ENCODE measurements at regions not wholly inside any gene's neighbourhood (a gene's known extent, or its start where the extent isn't known, plus 50 kb on each side); places are given as distances from the start of the nearest gene placed in this dataset.

DNA sequence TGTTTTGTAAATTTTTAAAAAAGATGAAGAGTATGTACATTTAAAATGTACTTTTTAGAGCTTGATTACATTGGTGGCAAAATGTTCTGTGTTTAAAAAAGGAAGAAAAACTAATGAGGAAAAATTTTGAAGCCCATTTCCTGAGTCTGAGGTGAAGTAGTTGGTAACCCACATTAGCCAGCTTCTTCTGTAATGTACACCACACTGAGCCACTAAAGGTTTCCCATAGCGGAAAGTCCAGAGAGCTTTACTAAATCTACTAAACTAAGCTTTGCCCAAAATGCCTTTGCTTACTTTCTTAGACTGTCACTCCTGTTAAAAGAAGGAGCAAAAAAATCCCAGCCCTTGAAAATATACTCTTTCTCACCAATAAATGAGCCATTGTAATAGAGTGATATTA, 804.8 kb upstream of the ZEB2 start:
- Histone ChIP-seq H3K4me1 (ENCODE audit: insufficient read depth, low read length) (no peaks in the 10 kb centered on the region), H3K27ac (ENCODE audit: low read depth in 1 of 2, low read length in 2 of 2) (no peak overlapping the region), H3K36me3 (ENCODE audit: insufficient read depth, low read length) (no peaks in the 10 kb centered on the region), H3K4me3 (ENCODE audit: low read length) (no peak overlapping the region), H3K9me3 (ENCODE audit: control insufficient read depth in 1 of 2, insufficient read depth in 1 of 2, low read length in 2 of 2) (no peaks in the 10 kb centered on the region), H3K27me3 (ENCODE audit: control insufficient read depth in 1 of 2, insufficient read depth in 2 of 2, low read length in 2 of 2) (no peaks in the 10 kb centered on the region)
- intact Hi-C loops (cut with DNase I, micrococcal nuclease), result no loop called here
- CTCF ChIA-PET, result no interaction called here
- no peak overlapping the region for H3K27ac Mint-ChIP-seq
- H3K27me3 Mint-ChIP-seq, result no peaks in the 10 kb centered on the region
- ATAC-seq (ENCODE audit: poor library complexity), result no peak
- POLR2A ChIA-PET, result no interaction called here
- H3K4me1 Mint-ChIP-seq (ENCODE audit: low read depth), result peaks cover 11% of the 10 kb centered on the region
- no peaks in the 10 kb centered on the region for H3K36me3 Mint-ChIP-seq (ENCODE audit: low read depth)
- no peak for DNase-seq
- no peaks in the 10 kb centered on the region for H3K9me3 Mint-ChIP-seq
- no peak overlapping the region for H3K4me3 Mint-ChIP-seq
- TF ChIP-seq, protein P1, sequence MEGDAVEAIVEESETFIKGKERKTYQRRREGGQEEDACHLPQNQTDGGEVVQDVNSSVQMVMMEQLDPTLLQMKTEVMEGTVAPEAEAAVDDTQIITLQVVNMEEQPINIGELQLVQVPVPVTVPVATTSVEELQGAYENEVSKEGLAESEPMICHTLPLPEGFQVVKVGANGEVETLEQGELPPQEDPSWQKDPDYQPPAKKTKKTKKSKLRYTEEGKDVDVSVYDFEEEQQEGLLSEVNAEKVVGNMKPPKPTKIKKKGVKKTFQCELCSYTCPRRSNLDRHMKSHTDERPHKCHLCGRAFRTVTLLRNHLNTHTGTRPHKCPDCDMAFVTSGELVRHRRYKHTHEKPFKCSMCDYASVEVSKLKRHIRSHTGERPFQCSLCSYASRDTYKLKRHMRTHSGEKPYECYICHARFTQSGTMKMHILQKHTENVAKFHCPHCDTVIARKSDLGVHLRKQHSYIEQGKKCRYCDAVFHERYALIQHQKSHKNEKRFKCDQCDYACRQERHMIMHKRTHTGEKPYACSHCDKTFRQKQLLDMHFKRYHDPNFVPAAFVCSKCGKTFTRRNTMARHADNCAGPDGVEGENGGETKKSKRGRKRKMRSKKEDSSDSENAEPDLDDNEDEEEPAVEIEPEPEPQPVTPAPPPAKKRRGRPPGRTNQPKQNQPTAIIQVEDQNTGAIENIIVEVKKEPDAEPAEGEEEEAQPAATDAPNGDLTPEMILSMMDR (IDR thresholded peaks at IDR 0.05), result no peak

- Mint-ChIP-seq H3K27ac (no peak overlapping the region), H3K4me3 (no peak overlapping the region), H3K9me3 (no peaks in the 10 kb centered on the region), H3K36me3 (ENCODE audit: low read depth) (no peaks in the 10 kb centered on the region), H3K27me3 (no peaks in the 10 kb centered on the region), H3K4me1 (ENCODE audit: low read depth) (peaks cover 11% of the 10 kb centered on the region)
- intact Hi-C loops (cut with DNase I, micrococcal nuclease), result no loop called here
- Histone ChIP-seq H3K36me3 (ENCODE audit: insufficient read depth, low read length) (no peaks in the 10 kb centered on the region), H3K27ac (ENCODE audit: low read depth in 1 of 2, low read length in 2 of 2) (no peak overlapping the region), H3K4me1 (ENCODE audit: insufficient read depth, low read length) (no peaks in the 10 kb centered on the region), H3K9me3 (ENCODE audit: control insufficient read depth in 1 of 2, insufficient read depth in 1 of 2, low read length in 2 of 2) (no peaks in the 10 kb centered on the region), H3K27me3 (ENCODE audit: control insufficient read depth in 1 of 2, insufficient read depth in 2 of 2, low read length in 2 of 2) (no peaks in the 10 kb centered on the region), H3K4me3 (ENCODE audit: low read length) (no peak overlapping the region)
- DNase-seq, result peak in 3 of 14 experiments; percentile 1 to 7 (median 4)
- TF ChIP-seq, protein P1 (IDR thresholded peaks at IDR 0.05), result no peak
- peak; percentile 29 for ATAC-seq (ENCODE audit: poor library complexity)
- POLR2A ChIA-PET, result no interaction called here
- CTCF ChIA-PET, result no interaction called here
These were observed 803.6 kb upstream of the ZEB2 start for GRCh38 chr2:145323512-145323911.

DNA sequence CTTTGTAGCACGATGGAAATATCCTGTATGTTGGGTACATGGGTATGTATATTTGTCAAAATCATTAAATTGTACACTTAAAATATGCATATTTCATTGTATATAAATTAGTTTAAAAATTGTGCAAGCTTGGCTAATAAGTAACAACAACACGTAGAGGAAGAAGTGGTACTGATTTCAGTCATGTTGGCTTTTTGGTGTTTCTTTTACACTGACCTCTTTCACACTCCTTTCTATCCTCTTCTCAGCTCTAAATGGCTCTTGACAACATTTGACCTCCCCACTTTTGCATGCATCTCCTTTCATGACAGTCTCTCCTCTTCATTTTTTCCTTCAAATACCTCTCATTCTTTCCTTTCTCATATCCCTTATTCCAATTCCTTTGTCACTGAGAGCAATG, 801.4 kb upstream of the ZEB2 start:
- DNase-seq, result no peak
- no peak overlapping the region for H3K27ac ChIP-seq (ENCODE audit: low read depth in 1 of 2, low read length in 2 of 2)
- Mint-ChIP-seq H3K27ac (no peak overlapping the region), H3K9me3 (no peaks in the 10 kb centered on the region), H3K36me3 (ENCODE audit: low read depth) (no peaks in the 10 kb centered on the region), H3K4me3 (no peak overlapping the region), H3K27me3 (no peaks in the 10 kb centered on the region), H3K4me1 (ENCODE audit: low read depth) (peaks cover 11% of the 10 kb centered on the region)
- no peaks in the 10 kb centered on the region for H3K27me3 ChIP-seq (ENCODE audit: control insufficient read depth in 1 of 2, insufficient read depth in 2 of 2, low read length in 2 of 2)
- no peaks in the 10 kb centered on the region for H3K4me1 ChIP-seq (ENCODE audit: insufficient read depth, low read length)
- H3K4me3 ChIP-seq (ENCODE audit: low read length), result no peak overlapping the region
- CTCF ChIA-PET, result no interaction called here
- no peak for ATAC-seq (ENCODE audit: poor library complexity)
- no peaks in the 10 kb centered on the region for H3K9me3 ChIP-seq (ENCODE audit: control insufficient read depth in 1 of 2, insufficient read depth in 1 of 2, low read length in 2 of 2)
- H3K36me3 ChIP-seq (ENCODE audit: insufficient read depth, low read length), result no peaks in the 10 kb centered on the region
- intact Hi-C loops (cut with DNase I, micrococcal nuclease), result no loop called here
- TF ChIP-seq, protein P1 (IDR thresholded peaks at IDR 0.05), result no peak
- POLR2A ChIA-PET, result no interaction called here
